Right lobe of liver (tissue), 4 donors: ENCODE measurements at regions not wholly inside any gene's neighbourhood (a gene's known extent, or its start where the extent isn't known, plus 50 kb on each side); places are given as distances from the start of the nearest gene placed in this dataset.

Experiments used
- POLR2A ChIP-seq: fragments of 450-650 bp; IDR thresholded peaks from one replicate; pipeline ENCODE4 v1.6.1; 2017; ENCODE audit warnings: antibody characterized with exemption, mild to moderate bottlenecking
- TF ChIP-seq, protein P1 (sequence below), 4 donors: fragments of 200-600 bp in 3 of 4; fragments of 450-650 bp in 1 of 4; IDR thresholded peaks; one replicate each; pipeline versions ENCODE4 v1.5.1 to v1.8.0; 2016 to 2022; ENCODE audit warnings: antibody characterized with exemption in 4 of 4, mild to moderate bottlenecking in 2 of 4
- donor health status: DM: no; HTN: no; CAD: no.
- donor health status: DM: no; HTN: no; CAD: no.
- donor health status: DM: no; HTN: yes; CAD: no.

DNA sequence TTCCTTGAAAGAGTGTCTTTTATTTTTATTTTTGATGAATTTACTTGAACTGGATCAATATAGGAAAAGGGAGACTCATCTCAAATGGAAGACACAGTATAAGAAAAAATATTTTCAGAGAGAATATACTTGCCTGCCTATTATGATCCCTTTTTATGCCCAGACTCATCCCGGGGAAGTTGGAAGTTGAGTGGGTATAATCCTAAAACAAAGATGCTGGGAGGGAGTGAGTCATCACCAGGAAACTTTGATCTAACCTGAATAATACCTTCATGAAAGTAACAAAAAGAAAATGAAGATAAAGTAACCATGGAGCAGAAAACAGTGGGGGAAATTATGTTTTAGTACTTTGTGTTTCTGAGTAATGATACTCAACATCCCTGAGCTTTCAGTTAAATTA is 1514.0 kb downstream of the FAM181B start:
- TF ChIP-seq, protein P1, sequence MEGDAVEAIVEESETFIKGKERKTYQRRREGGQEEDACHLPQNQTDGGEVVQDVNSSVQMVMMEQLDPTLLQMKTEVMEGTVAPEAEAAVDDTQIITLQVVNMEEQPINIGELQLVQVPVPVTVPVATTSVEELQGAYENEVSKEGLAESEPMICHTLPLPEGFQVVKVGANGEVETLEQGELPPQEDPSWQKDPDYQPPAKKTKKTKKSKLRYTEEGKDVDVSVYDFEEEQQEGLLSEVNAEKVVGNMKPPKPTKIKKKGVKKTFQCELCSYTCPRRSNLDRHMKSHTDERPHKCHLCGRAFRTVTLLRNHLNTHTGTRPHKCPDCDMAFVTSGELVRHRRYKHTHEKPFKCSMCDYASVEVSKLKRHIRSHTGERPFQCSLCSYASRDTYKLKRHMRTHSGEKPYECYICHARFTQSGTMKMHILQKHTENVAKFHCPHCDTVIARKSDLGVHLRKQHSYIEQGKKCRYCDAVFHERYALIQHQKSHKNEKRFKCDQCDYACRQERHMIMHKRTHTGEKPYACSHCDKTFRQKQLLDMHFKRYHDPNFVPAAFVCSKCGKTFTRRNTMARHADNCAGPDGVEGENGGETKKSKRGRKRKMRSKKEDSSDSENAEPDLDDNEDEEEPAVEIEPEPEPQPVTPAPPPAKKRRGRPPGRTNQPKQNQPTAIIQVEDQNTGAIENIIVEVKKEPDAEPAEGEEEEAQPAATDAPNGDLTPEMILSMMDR (IDR thresholded peaks at IDR 0.05): no peak
- no peak for TF ChIP-seq POLR2A
